Neutrophil (primary cell): ENCODE measurements at regions not wholly inside any gene's neighbourhood (a gene's known extent, or its start where the extent isn't known, plus 50 kb on each side); places are given as distances from the start of the nearest gene placed in this dataset.

ENCODE experiments used
- H3K27ac ChIP-seq: fragments of 200-600 bp; sonication (generic); 2 replicates; pipeline ENCODE4 v1.5.1; 2016; ENCODE audit warnings: mild to moderate bottlenecking, moderate library complexity
- H3K27me3 ChIP-seq: fragments of 200-600 bp; sonication (generic); 2 replicates; pipeline ENCODE4 v1.6.0; 2016; ENCODE audit warnings: mild to moderate bottlenecking
- H3K36me3 ChIP-seq: fragments of 200-600 bp; sonication (generic); 2 replicates; pipeline ENCODE4 v1.5.1; 2017
- H3K4me1 ChIP-seq, 2 experiments: fragments of 200-600 bp in 1 of 2; sonication (generic) in 1 of 2; 1 replicate in 1 of 2; 2 replicates in 1 of 2; pipeline versions ENCODE4 v1.5.1 to v1.6.1; 2013 to 2016; ENCODE audit warnings: low read depth in 1 of 2, low read length in 1 of 2, mild to moderate bottlenecking in 1 of 2, moderate library complexity in 1 of 2; ENCODE audit not compliant: control insufficient read depth in 1 of 2, insufficient read depth in 1 of 2
- H3K4me3 ChIP-seq, 2 experiments: fragments of 200-600 bp in 1 of 2; sonication (generic) in 1 of 2; 1 replicate in 1 of 2; 2 replicates in 1 of 2; pipeline ENCODE4 v1.5.1; 2013 to 2016; ENCODE audit warnings: low read depth in 1 of 2, low read length in 1 of 2, mild to moderate bottlenecking in 1 of 2, moderate library complexity in 1 of 2
- H3K9me3 ChIP-seq: fragments of 200-600 bp; sonication (generic); 2 replicates; pipeline ENCODE4 v1.5.1; 2016
- CTCF ChIP-seq: fragments of 200-600 bp; sonication (generic); IDR thresholded peaks from 2 replicates; pipeline ENCODE4 v1.5.1; 2016; ENCODE audit warnings: antibody characterized with exemption

GRCh38 chr3:117853923-117854668 is 1144.5 kb downstream of the TUSC7 start:
- no peaks in the 10 kb centered on the region for H3K36me3 ChIP-seq
- no peak overlapping the region for H3K4me3 ChIP-seq
- H3K27me3 ChIP-seq = no peaks in the 10 kb centered on the region
- H3K9me3 ChIP-seq = no peaks in the 10 kb centered on the region
- no peaks in the 10 kb centered on the region for H3K4me1 ChIP-seq
- no peak for TF ChIP-seq CTCF
- no peak overlapping the region for H3K27ac ChIP-seq

DNA sequence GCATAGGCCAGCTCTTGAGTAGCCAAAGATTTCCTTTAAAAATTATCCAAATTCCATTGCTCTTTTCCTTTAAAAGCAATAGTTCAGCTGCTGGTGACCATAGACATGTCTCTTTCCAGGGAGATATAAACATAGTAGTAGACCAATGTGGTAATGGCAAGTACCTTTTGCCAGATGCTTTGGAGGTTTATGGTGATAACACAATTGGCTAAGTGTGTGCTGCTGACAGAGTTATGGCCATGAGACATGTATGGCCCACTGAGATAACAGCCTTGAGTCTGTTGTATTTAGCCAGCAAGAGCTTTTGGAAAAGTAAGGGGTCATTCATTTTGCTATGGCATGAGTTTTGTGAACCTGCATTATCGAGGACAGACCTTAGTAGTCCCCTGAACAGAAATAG is 1146.8 kb downstream of the TUSC7 start:
- no peaks in the 10 kb centered on the region for H3K27me3 ChIP-seq
- no peaks in the 10 kb centered on the region for H3K36me3 ChIP-seq
- no peaks in the 10 kb centered on the region for H3K4me1 ChIP-seq
- H3K27ac ChIP-seq = no peak overlapping the region
- no peak for TF ChIP-seq CTCF
- H3K9me3 ChIP-seq = no peaks in the 10 kb centered on the region
- H3K4me3 ChIP-seq = no peak overlapping the region

DNA sequence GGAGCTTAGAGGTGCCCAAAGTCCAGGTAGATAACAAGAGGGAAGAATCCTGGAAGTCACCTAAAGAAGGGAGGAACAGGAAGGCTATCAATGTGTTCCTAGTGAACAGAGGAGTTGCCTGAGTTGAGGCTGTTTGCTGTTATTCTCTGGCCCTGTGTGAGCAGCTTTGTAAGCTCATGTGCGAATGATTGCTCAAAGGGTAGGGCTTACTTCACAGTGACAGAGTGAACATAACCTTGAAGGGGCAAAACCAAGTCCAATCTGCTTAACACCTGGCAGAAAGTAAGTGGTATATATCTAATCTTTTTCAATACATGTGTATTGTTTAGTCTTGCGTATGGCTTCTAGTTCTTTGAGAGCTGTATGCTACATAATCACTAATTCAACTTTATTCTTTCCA is 1153.6 kb downstream of the TUSC7 start:
- Histone ChIP-seq H3K36me3 (no peaks in the 10 kb centered on the region), H3K27ac (no peak overlapping the region), H3K27me3 (no peaks in the 10 kb centered on the region), H3K9me3 (no peaks in the 10 kb centered on the region), H3K4me3 (no peak overlapping the region), H3K4me1 (no peaks in the 10 kb centered on the region)
- no peak for TF ChIP-seq CTCF

- Histone ChIP-seq H3K9me3 (no peaks in the 10 kb centered on the region), H3K27me3 (no peaks in the 10 kb centered on the region), H3K27ac (no peak overlapping the region), H3K4me3 (no peak overlapping the region), H3K4me1 (no peaks in the 10 kb centered on the region), H3K36me3 (no peaks in the 10 kb centered on the region)
- TF ChIP-seq CTCF = no peak
Observed at GRCh38 chr3:117865338-117865737, 1155.8 kb downstream of the TUSC7 start.

DNA sequence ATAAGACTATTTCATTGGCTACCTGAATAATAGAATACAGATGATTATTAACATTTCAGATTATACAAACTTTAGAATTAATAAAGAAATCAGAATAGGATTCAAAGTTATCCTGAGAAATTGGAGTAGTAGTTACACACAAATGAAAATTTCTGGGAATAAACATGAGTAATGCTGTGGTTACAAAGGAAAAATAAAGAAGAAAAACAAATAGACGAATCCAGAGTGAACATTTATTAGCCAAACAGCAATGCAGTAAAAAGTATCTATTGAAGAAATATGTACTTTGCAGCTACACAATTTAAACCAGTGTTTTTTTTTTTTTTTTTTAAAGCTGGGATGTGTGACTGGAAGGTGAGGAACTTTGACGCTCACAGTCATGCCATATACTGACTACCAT is 1159.2 kb downstream of the TUSC7 start:
- no peaks in the 10 kb centered on the region for H3K9me3 ChIP-seq
- H3K27ac ChIP-seq = no peak overlapping the region
- no peaks in the 10 kb centered on the region for H3K4me1 ChIP-seq
- no peaks in the 10 kb centered on the region for H3K36me3 ChIP-seq
- TF ChIP-seq CTCF = no peak
- H3K4me3 ChIP-seq = no peak overlapping the region
- H3K27me3 ChIP-seq = no peaks in the 10 kb centered on the region
